Tibial artery (tissue), 4 donors: ENCODE measurements at regions not wholly inside any gene's neighbourhood (a gene's known extent, or its start where the extent isn't known, plus 50 kb on each side); places are given as distances from the start of the nearest gene placed in this dataset.

ENCODE experiments used
- DNase-seq, 2 donors: peaks; one replicate each; pipeline ENCODE4 v3.0.0-alpha.2; 2019
- H3K27ac ChIP-seq, 2 donors: fragments of 200-600 bp; sonication (generic) in 1 of 2; 1 replicate in 1 of 2; 2 replicates in 1 of 2; pipeline ENCODE4 v1.5.1; 2018 to 2019; ENCODE audit warnings: mild to moderate bottlenecking in 1 of 2
- H3K27me3 ChIP-seq, 2 donors: fragments of 200-600 bp; sonication (generic) in 1 of 2; one replicate each; pipeline versions ENCODE4 v1.5.1 to v1.6.0; 2016 to 2019
- H3K36me3 ChIP-seq, 3 donors: fragments of 200-600 bp; sonication (generic) in 2 of 3; one replicate each; pipeline ENCODE4 v1.5.1; 2016 to 2019; ENCODE audit warnings: mild to moderate bottlenecking in 2 of 3
- H3K4me1 ChIP-seq, 4 donors: fragments of 200-600 bp; sonication (generic) in 2 of 4; 1 replicate in 3 of 4; 2 replicates in 1 of 4; pipeline ENCODE4 v1.5.1; 2016 to 2019
- H3K4me3 ChIP-seq, 2 donors: fragments of 200-600 bp; sonication (generic) in 1 of 2; 1 replicate in 1 of 2; 2 replicates in 1 of 2; pipeline ENCODE4 v1.5.1; 2018 to 2019; ENCODE audit warnings: mild to moderate bottlenecking in 2 of 2
- H3K9me3 ChIP-seq, 3 donors: fragments of 200-600 bp; sonication (generic) in 1 of 3; one replicate each; pipeline ENCODE4 v1.5.1; 2016 to 2019
- intact Hi-C: fragments of 100-400 bp; cut with DNase I; formaldehyde crosslinking; loops from one replicate; pipeline ENCODE4 v1.15.0; 2023; ENCODE audit warnings: low total_unique reads
- TF ChIP-seq, protein P1 (sequence below), 2 experiments: fragments of 200-600 bp in 1 of 2; fragments of 450-650 bp in 1 of 2; IDR thresholded peaks; one replicate each; pipeline ENCODE4 v1.5.1; 2017 to 2019; ENCODE audit warnings: antibody characterized with exemption in 2 of 2, mild to moderate bottlenecking in 1 of 2, moderate library complexity in 1 of 2

DNA sequence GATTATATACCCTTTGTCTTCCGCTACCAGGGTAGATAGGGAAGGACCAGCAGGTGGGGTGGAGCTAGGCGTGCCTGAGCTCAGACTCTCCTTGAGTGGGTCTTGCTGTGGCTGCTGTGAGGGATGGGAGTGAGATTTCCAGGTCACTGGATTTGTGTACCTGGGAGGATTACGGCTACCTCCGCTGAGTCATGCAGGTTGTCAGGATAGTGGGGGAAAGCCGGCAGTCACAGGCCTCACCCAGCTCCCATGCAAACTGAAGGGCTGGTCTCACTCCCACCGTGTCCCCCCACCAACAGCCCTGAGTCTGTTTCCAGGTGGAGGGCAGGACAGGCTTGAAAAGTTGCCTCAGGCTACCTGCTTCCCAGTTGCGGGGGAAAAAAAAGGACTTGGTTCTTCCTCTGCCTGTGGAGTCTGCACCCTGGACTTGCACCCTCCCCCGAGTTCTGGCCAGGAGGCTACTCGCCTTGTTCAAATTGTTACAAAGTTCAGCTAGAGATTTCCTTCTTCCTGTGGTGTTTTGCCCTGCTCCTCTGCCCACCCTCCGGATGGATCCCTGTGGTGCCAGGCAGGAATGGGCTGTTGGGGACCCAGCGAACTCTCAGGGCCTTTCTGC is 268.3 kb downstream of the VAPA start:
- H3K9me3 ChIP-seq: no peaks in the 10 kb centered on the region
- H3K27me3 ChIP-seq: no peaks in the 10 kb centered on the region
- TF ChIP-seq, protein P1, sequence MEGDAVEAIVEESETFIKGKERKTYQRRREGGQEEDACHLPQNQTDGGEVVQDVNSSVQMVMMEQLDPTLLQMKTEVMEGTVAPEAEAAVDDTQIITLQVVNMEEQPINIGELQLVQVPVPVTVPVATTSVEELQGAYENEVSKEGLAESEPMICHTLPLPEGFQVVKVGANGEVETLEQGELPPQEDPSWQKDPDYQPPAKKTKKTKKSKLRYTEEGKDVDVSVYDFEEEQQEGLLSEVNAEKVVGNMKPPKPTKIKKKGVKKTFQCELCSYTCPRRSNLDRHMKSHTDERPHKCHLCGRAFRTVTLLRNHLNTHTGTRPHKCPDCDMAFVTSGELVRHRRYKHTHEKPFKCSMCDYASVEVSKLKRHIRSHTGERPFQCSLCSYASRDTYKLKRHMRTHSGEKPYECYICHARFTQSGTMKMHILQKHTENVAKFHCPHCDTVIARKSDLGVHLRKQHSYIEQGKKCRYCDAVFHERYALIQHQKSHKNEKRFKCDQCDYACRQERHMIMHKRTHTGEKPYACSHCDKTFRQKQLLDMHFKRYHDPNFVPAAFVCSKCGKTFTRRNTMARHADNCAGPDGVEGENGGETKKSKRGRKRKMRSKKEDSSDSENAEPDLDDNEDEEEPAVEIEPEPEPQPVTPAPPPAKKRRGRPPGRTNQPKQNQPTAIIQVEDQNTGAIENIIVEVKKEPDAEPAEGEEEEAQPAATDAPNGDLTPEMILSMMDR (IDR thresholded peaks at IDR 0.05): no peak
- H3K27ac ChIP-seq: no peak overlapping the region
- no peak for DNase-seq
- no peaks in the 10 kb centered on the region for H3K36me3 ChIP-seq
- no peaks in the 10 kb centered on the region for H3K4me1 ChIP-seq
- intact Hi-C loops: no loop called here
- H3K4me3 ChIP-seq: no peak overlapping the region

DNA sequence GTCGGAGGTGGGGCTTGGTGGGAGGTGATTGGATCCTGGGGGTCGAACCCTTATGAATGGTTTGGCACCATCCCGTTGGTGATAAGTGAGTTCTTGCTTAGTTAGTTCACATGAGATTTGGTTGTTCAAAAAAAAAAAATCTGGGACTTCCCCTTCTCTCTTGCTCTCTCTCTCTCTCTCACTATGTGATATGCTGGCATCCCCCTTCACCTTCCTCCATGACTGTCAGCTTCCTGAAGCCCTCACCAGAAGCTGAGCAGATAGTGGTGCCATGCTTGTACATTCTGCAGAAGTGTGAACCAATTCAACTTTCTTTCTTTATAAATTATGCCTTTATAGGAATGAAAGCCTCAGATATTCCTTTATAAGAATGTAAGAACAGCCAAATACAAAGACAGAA is 269.7 kb upstream of the APCDD1 start:
- Histone ChIP-seq H3K27ac (no peak overlapping the region), H3K36me3 (no peaks in the 10 kb centered on the region), H3K4me3 (no peak overlapping the region), H3K4me1 (no peaks in the 10 kb centered on the region), H3K27me3 (no peaks in the 10 kb centered on the region), H3K9me3 (no peaks in the 10 kb centered on the region)
- DNase-seq: no peak
- TF ChIP-seq, protein P1 (IDR thresholded peaks at IDR 0.05): no peak
- intact Hi-C loops: no loop called here

DNA sequence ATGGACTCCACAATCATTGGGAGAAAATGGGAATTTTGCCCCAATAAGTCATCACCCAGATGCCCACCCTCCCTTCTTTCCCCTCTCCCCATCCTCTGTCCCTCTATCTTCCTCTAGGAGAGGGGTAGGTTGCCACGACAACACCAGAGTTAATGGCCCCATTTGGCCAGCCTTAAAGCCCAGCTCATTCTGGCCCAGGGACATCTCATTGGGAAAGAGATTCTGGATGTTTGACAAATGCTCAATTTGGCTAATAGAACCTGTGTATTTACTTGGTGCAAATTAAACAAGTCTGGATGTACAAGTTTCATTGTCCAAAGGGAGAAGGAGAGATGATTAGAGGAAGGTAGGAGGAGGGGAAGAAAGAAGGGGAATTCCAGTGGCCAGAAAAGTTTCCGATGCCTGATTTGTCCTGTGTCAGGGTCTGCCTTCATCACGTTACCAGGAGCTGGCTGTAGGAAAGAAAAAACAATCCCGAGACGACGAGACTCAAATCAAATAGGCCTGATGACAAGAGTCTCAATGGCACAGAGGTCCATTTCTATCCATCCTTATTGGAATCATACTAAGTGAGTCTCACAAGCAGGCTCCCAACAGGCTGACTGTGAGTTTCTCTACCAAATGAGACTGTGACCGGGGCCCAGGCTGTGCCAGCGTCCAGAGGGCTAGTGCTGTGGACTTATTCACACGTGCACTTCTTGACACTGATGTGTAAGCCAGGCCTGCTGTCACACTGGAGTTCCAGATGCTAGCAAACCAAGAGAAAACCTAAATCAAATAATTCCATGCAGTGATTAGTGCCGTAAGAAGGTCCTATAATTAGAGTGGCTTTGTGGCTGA is 265.2 kb upstream of the APCDD1 start:
- DNase-seq: no peak
- H3K9me3 ChIP-seq: no peaks in the 10 kb centered on the region
- TF ChIP-seq, protein P1 (IDR thresholded peaks at IDR 0.05): no peak
- intact Hi-C loops: no loop called here
- H3K27me3 ChIP-seq: no peaks in the 10 kb centered on the region
- H3K4me1 ChIP-seq: no peaks in the 10 kb centered on the region
- H3K27ac ChIP-seq: no peak overlapping the region
- H3K4me3 ChIP-seq: no peak overlapping the region
- no peaks in the 10 kb centered on the region for H3K36me3 ChIP-seq

DNA sequence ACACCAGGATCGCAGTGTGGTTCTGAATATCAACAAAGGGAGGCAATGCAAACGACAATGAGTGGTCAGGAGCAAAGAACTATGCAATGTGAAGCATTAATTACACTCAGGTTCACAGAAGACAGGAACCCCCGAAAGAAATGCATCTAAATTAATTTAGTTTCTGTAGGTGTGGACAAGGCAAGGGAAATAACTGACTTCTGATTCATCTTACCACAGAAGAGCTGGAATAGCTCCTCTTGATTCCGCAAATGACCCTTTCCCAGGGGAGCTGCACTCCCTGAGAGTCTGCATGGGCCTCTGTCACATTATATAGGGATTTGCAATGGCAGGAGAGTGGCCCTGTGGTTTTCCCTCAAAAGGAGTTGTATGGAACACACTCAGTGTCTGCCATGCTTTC is 263.9 kb upstream of the APCDD1 start:
- DNase-seq: no peak
- no peaks in the 10 kb centered on the region for H3K27me3 ChIP-seq
- no peaks in the 10 kb centered on the region for H3K9me3 ChIP-seq
- TF ChIP-seq, protein P1 (IDR thresholded peaks at IDR 0.05): no peak
- H3K27ac ChIP-seq: no peak overlapping the region
- intact Hi-C loops: no loop called here
- no peak overlapping the region for H3K4me3 ChIP-seq
- H3K36me3 ChIP-seq: no peaks in the 10 kb centered on the region
- H3K4me1 ChIP-seq: no peaks in the 10 kb centered on the region

DNA sequence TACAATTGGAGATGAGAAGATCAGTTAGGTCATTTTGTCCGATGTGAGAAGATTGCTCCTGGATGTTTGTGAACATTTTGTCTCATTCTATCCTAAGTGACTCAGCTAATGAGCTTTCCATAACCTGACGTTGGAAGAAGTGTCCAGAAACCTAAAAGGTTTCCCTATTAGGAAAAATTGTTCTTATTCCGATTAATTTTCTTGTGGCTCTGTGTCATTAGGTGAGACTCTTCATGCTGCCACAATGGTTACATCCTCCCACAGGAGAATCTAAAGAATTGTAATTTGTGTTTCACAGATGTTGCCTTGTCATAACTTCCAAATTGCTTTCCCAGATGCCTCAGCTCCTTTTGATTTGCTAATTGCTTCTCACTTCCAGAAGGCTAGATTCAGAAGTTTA is 261.0 kb upstream of the APCDD1 start:
- no peaks in the 10 kb centered on the region for H3K36me3 ChIP-seq
- no peak overlapping the region for H3K4me3 ChIP-seq
- intact Hi-C loops: no loop called here
- H3K9me3 ChIP-seq: no peaks in the 10 kb centered on the region
- TF ChIP-seq, protein P1 (IDR thresholded peaks at IDR 0.05): no peak
- no peaks in the 10 kb centered on the region for H3K27me3 ChIP-seq
- no peaks in the 10 kb centered on the region for H3K4me1 ChIP-seq
- DNase-seq: no peak
- no peak overlapping the region for H3K27ac ChIP-seq
